ENCODE measurements at regions not wholly inside any gene's neighbourhood (a gene's known extent, or its start where the extent isn't known, plus 50 kb on each side); places are given as distances from the start of the nearest gene placed in this dataset.

DNA sequence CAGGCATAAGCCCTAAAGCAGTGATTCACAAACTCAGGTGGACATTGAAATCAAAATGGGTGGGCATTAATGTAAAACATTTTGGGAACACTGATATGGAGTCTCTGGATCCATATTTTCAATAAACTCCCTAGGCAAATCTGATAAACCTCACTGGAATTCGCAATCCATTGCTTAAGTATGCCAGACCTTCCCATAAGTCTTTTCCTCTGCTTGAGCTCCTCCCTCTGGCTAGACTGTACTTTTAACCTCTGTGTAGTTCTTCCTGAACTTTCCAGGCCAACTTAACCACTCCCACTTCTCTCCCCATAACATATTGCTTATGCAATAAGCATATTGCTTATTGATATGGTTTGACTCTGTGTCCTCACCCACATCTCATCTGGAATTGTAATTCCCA lies 629.7 kb upstream of the IMPG1 start:
- intact Hi-C loops (cut with DNase I): no loop called here
- Histone ChIP-seq H3K27ac (no peak overlapping the region), H3K4me1 (no peaks in the 10 kb centered on the region), H3K27me3 (no peaks in the 10 kb centered on the region), H3K9me3 (no peaks in the 10 kb centered on the region), H3K4me3 (no peak overlapping the region), H3K36me3 (no peaks in the 10 kb centered on the region)
- no peak for ATAC-seq
- TF ChIP-seq, protein P1, sequence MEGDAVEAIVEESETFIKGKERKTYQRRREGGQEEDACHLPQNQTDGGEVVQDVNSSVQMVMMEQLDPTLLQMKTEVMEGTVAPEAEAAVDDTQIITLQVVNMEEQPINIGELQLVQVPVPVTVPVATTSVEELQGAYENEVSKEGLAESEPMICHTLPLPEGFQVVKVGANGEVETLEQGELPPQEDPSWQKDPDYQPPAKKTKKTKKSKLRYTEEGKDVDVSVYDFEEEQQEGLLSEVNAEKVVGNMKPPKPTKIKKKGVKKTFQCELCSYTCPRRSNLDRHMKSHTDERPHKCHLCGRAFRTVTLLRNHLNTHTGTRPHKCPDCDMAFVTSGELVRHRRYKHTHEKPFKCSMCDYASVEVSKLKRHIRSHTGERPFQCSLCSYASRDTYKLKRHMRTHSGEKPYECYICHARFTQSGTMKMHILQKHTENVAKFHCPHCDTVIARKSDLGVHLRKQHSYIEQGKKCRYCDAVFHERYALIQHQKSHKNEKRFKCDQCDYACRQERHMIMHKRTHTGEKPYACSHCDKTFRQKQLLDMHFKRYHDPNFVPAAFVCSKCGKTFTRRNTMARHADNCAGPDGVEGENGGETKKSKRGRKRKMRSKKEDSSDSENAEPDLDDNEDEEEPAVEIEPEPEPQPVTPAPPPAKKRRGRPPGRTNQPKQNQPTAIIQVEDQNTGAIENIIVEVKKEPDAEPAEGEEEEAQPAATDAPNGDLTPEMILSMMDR (IDR thresholded peaks at IDR 0.05): no peak
- DNase-seq: no peak

DNA sequence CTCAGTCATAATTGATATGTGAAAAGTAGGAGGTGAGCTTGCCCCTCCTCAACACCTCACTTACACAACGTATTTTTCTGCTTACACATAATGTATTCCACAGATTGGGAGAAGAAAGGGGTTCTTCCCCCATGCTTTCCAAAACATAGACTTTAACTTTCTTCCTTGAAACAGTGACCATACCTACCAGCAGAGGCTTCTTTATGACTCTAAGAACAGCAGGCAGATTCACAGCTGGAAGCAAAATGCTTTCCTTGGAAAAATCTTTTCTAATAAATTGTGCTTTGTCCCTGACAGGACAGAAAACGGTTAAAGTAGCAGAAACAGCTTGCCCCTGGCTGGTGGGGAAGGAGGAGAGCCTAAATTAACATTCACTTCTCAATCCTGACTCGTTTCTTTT lies 629.1 kb upstream of the IMPG1 start:
- H3K36me3 ChIP-seq: no peaks in the 10 kb centered on the region
- ATAC-seq: no peak

GRCh38 chr6:76697585-76697984 lies 625.1 kb upstream of the IMPG1 start:
- TF ChIP-seq, protein P1 (IDR thresholded peaks at IDR 0.05): no peak
- Histone ChIP-seq H3K36me3 (no peaks in the 10 kb centered on the region), H3K4me1 (no peaks in the 10 kb centered on the region), H3K9me3 (no peaks in the 10 kb centered on the region), H3K27ac (no peak overlapping the region), H3K4me3 (no peak overlapping the region), H3K27me3 (no peaks in the 10 kb centered on the region)
- intact Hi-C loops (cut with DNase I): no loop called here
- DNase-seq: no peak
- ATAC-seq: no peak

More for the DNA sequence above, 629.1 kb upstream of the IMPG1 start:
- Histone ChIP-seq H3K27me3 (no peaks in the 10 kb centered on the region), H3K27ac (no peak overlapping the region), H3K4me3 (no peak overlapping the region), H3K9me3 (no peaks in the 10 kb centered on the region), H3K4me1 (no peaks in the 10 kb centered on the region)
- intact Hi-C loops (cut with DNase I): no loop called here
- DNase-seq: no peak
- TF ChIP-seq, protein P1 (IDR thresholded peaks at IDR 0.05): no peak

- intact Hi-C loops (cut with DNase I): no loop called here
- TF ChIP-seq, protein P1 (IDR thresholded peaks at IDR 0.05): no peak
- Histone ChIP-seq H3K27ac (no peak overlapping the region), H3K4me1 (no peaks in the 10 kb centered on the region), H3K36me3 (no peaks in the 10 kb centered on the region), H3K4me3 (no peak overlapping the region), H3K9me3 (no peaks in the 10 kb centered on the region), H3K27me3 (no peaks in the 10 kb centered on the region)
- DNase-seq (no peak), ATAC-seq (no peak)
Observed at GRCh38 chr6:76694795-76695194, 622.3 kb upstream of the IMPG1 start.

GRCh38 chr6:76684875-76685274 lies 612.4 kb upstream of the IMPG1 start:
- Histone ChIP-seq H3K9me3 (no peaks in the 10 kb centered on the region), H3K4me3 (no peak overlapping the region), H3K27ac (no peak overlapping the region), H3K4me1 (no peaks in the 10 kb centered on the region), H3K27me3 (no peaks in the 10 kb centered on the region), H3K36me3 (no peaks in the 10 kb centered on the region)
- intact Hi-C loops (cut with DNase I): no loop called here
- TF ChIP-seq, protein P1 (IDR thresholded peaks at IDR 0.05): no peak
- no peak for DNase-seq
- ATAC-seq: no peak

GRCh38 chr6:76683985-76684384 lies 611.5 kb upstream of the IMPG1 start:
- ATAC-seq (no peak), DNase-seq (no peak)
- H3K36me3 ChIP-seq: no peaks in the 10 kb centered on the region
- intact Hi-C loops (cut with DNase I): no loop called here
- H3K4me1 ChIP-seq: no peaks in the 10 kb centered on the region
- TF ChIP-seq, protein P1 (IDR thresholded peaks at IDR 0.05): no peak
- H3K27me3 ChIP-seq: no peaks in the 10 kb centered on the region
- no peak overlapping the region for H3K27ac ChIP-seq
- no peak overlapping the region for H3K4me3 ChIP-seq
- no peaks in the 10 kb centered on the region for H3K9me3 ChIP-seq
